OCI-LY3 (cell line): ENCODE measurements at regions not wholly inside any gene's neighbourhood (a gene's known extent, or its start where the extent isn't known, plus 50 kb on each side); places are given as distances from the start of the nearest gene placed in this dataset.

Experiments used
- EZH2phosphoT487 ChIP-seq: fragments of 200-600 bp; shearing (Covaris generic); IDR thresholded peaks from 2 replicates; pipeline ENCODE4 v1.6.1; 2018; ENCODE audit warnings: antibody characterized with exemption, mixed run types, low read depth
- TF ChIP-seq, protein P1 (sequence below): fragments of 200-600, 300-600 bp; sonication (generic); IDR thresholded peaks from 2 replicates; pipeline ENCODE4 v1.5.1; 2014; ENCODE audit warnings: antibody characterized with exemption, low read length, low read depth

DNA sequence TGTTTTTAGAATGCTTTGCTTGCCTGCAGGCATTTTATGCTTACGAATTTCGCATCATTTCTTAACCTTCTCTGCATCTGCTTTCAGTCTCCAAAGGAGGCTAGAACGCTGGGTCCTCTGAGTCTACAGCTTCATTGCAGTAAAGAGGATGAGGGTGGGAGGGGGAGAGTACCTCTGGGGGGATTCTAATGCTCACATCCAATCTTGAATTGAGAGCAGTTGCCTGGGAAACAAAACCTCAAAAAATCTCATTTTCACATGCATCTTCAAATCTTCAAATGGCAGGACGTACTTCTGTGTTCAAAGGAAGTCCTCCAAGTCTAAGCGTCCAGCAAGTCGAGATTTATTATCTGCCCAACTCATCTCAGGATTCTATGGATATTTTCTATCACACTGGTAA, 100.7 kb upstream of the PRKCQ start:
- TF ChIP-seq, protein P1, sequence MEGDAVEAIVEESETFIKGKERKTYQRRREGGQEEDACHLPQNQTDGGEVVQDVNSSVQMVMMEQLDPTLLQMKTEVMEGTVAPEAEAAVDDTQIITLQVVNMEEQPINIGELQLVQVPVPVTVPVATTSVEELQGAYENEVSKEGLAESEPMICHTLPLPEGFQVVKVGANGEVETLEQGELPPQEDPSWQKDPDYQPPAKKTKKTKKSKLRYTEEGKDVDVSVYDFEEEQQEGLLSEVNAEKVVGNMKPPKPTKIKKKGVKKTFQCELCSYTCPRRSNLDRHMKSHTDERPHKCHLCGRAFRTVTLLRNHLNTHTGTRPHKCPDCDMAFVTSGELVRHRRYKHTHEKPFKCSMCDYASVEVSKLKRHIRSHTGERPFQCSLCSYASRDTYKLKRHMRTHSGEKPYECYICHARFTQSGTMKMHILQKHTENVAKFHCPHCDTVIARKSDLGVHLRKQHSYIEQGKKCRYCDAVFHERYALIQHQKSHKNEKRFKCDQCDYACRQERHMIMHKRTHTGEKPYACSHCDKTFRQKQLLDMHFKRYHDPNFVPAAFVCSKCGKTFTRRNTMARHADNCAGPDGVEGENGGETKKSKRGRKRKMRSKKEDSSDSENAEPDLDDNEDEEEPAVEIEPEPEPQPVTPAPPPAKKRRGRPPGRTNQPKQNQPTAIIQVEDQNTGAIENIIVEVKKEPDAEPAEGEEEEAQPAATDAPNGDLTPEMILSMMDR, result no peak
- no peak for TF ChIP-seq EZH2phosphoT487
